ENCODE measurements at regions not wholly inside any gene's neighbourhood (a gene's known extent, or its start where the extent isn't known, plus 50 kb on each side); places are given as distances from the start of the nearest gene placed in this dataset.

- peaks cover 46% of the 10 kb centered on the region for H3K4me1 Mint-ChIP-seq
- Histone ChIP-seq H3F3A (ENCODE audit: low read depth) (no peaks in the 10 kb centered on the region), H3K27ac (no peak overlapping the region), H3K9me3 (ENCODE audit: low read depth) (no peaks in the 10 kb centered on the region), H3K4me3 (no peak overlapping the region), H3K79me2 (ENCODE audit: low read depth) (no peaks in the 10 kb centered on the region), H3K27me3 (no peaks in the 10 kb centered on the region), H3K9ac (no peak overlapping the region), H4K20me1 (ENCODE audit: low read depth) (no peaks in the 10 kb centered on the region), H3K4me1 (peaks cover 19% of the 10 kb centered on the region), H2AFZ (replicated peaks) (no peak overlapping the region), H3K4me2 (no peak overlapping the region), H3K36me3 (no peaks in the 10 kb centered on the region)
- DNase-seq (ENCODE audit: low spot score): no peak
- peaks cover 6% of the 10 kb centered on the region for H3K27me3 Mint-ChIP-seq (ENCODE audit: insufficient read depth, low read depth)
- no peak overlapping the region for H3K4me3 Mint-ChIP-seq
- H3K36me3 Mint-ChIP-seq: no peaks in the 10 kb centered on the region
- H3K9me3 Mint-ChIP-seq: no peaks in the 10 kb centered on the region
- H3K27ac Mint-ChIP-seq: peak overlapping the region; percentile 6
- TF ChIP-seq CTCF (IDR thresholded peaks at IDR 0.05) (no peak), EZH2phosphoT487 (IDR thresholded peaks at IDR 0.05) (no peak), EZH2 (IDR thresholded peaks at IDR 0.05) (no peak)
Observed at GRCh38 chr1:234932106-234932505, 196.5 kb downstream of the TOMM20 start.

- H3K9me3 ChIP-seq (ENCODE audit: low read depth): no peaks in the 10 kb centered on the region
- peaks cover 52% of the 10 kb centered on the region for H3K4me1 Mint-ChIP-seq
- no peaks in the 10 kb centered on the region for H3K27me3 ChIP-seq
- H3K36me3 Mint-ChIP-seq: no peaks in the 10 kb centered on the region
- no peak for DNase-seq (ENCODE audit: low spot score)
- H3F3A ChIP-seq (ENCODE audit: low read depth): no peaks in the 10 kb centered on the region
- no peaks in the 10 kb centered on the region for H3K79me2 ChIP-seq (ENCODE audit: low read depth)
- H2AFZ ChIP-seq (replicated peaks): no peak overlapping the region
- H3K36me3 ChIP-seq: no peaks in the 10 kb centered on the region
- TF ChIP-seq EZH2 (IDR thresholded peaks at IDR 0.05) (no peak), EZH2phosphoT487 (IDR thresholded peaks at IDR 0.05) (no peak), CTCF (IDR thresholded peaks at IDR 0.05) (no peak)
- H3K4me2 ChIP-seq: no peak overlapping the region
- no peak overlapping the region for H3K27ac Mint-ChIP-seq
- no peaks in the 10 kb centered on the region for H3K9me3 Mint-ChIP-seq
- H3K9ac ChIP-seq: no peak overlapping the region
- H3K4me1 ChIP-seq: peaks cover 19% of the 10 kb centered on the region
- no peaks in the 10 kb centered on the region for H4K20me1 ChIP-seq (ENCODE audit: low read depth)
- H3K4me3 ChIP-seq: no peak overlapping the region
- peaks cover 8% of the 10 kb centered on the region for H3K27me3 Mint-ChIP-seq (ENCODE audit: insufficient read depth, low read depth)
- H3K4me3 Mint-ChIP-seq: no peak overlapping the region
- no peak overlapping the region for H3K27ac ChIP-seq
Observed at GRCh38 chr1:234931404-234931973, 197.1 kb downstream of the TOMM20 start.

DNA sequence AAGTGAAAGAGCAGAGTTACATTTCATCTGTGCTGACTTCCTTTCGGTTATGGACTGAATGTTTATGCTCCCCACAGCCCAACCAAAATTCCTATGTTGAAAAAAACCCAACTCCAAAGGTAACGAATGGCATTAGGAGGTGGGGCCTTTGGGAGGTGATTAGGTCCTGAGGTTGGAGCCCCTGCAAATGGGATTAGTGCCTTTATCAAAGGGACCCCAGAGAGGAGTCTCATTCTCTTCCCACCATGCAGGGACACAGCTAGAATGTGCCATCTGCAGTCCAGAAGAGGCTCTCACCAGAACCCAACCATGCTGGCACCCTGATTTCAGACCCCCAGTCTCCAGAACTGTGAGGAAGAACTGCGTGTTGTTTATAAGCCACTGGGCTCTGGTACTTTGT lies 199.3 kb downstream of the TOMM20 start:
- H2AFZ ChIP-seq (replicated peaks): no peak overlapping the region
- H3K4me2 ChIP-seq: no peak overlapping the region
- H3K27me3 ChIP-seq: no peaks in the 10 kb centered on the region
- Mint-ChIP-seq H3K27me3 (ENCODE audit: insufficient read depth, low read depth) (peaks cover 4% of the 10 kb centered on the region), H3K4me1 (peaks cover 67% of the 10 kb centered on the region), H3K4me3 (no peak overlapping the region), H3K36me3 (no peaks in the 10 kb centered on the region), H3K9me3 (no peaks in the 10 kb centered on the region), H3K27ac (peak overlapping the region; percentile 53)
- no peak for TF ChIP-seq EZH2 (IDR thresholded peaks at IDR 0.05)
- no peak for TF ChIP-seq EZH2phosphoT487 (IDR thresholded peaks at IDR 0.05)
- no peak for TF ChIP-seq CTCF (IDR thresholded peaks at IDR 0.05)
- DNase-seq (ENCODE audit: low spot score): no peak
- H3K79me2 ChIP-seq (ENCODE audit: low read depth): no peaks in the 10 kb centered on the region
- no peak overlapping the region for H3K4me3 ChIP-seq
- H3F3A ChIP-seq (ENCODE audit: low read depth): no peaks in the 10 kb centered on the region
- H3K4me1 ChIP-seq: peaks cover 24% of the 10 kb centered on the region
- H3K36me3 ChIP-seq: no peaks in the 10 kb centered on the region
- H3K9ac ChIP-seq: no peak overlapping the region
- H3K27ac ChIP-seq: no peak overlapping the region
- no peaks in the 10 kb centered on the region for H4K20me1 ChIP-seq (ENCODE audit: low read depth)
- H3K9me3 ChIP-seq (ENCODE audit: low read depth): no peaks in the 10 kb centered on the region

All from neural progenitor cell (in vitro differentiated cells).